Fibroblast of skin of right biceps (primary cell): ENCODE measurements at regions not wholly inside any gene's neighbourhood (a gene's known extent, or its start where the extent isn't known, plus 50 kb on each side); places are given as distances from the start of the nearest gene placed in this dataset.

ENCODE experiments used
- DNase-seq: peaks from one replicate; pipeline ENCODE4 v3.0.0-alpha.2; 2013

DNA sequence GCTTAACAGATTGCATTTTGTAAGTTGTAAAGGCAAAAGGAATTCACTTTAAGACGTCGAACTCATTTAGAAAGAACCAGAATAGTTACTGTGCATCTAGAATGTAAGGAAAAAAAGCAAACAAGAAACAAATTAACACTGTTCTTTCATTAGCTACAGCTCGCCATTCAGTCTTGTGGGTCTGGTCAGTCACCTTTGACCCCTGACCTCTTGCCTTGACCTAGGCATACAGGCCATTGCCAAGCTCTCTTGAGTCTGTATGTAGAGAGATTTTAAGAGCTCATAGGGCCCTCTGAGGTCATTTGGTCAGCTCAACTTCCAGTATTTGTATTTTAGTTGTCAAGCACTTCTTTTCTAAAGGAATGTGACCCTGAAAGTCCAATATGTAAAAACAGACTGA, 318.7 kb downstream of the DHX35 start:
- DNase-seq: no peak

DNA sequence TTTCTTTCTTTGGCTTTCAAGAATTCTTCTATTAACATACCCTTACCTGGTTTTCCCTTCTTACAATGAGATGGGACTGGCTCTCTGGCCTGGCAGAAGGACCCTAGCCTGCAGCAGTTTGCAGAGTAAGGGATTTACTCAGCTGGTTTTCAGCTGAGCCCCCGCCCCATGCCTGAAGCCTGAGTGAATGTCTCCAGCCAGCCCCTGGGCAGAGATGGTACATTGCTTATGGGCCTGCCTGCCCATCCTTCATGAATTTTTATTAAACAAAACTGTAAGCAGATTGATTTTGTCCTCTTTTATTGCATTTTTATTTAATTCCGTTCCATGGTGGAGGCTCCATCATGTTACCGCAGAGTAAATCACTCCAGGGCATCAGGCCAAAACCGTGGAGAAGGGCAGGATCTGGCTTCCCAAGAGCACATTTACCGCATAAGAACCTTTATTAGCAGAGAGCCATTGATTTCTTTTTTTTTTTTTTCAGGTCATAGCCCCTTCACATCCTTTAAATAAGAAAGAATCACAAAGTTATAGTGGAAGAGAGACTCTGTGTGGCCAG, 316.2 kb downstream of the DHX35 start:
- DNase-seq: no peak

GRCh38 chr20:39277185-39277584, 315.0 kb downstream of the DHX35 start:
- DNase-seq: no peak

- no peak for DNase-seq
Measured at GRCh38 chr20:39270837-39271604, 308.9 kb downstream of the DHX35 start.

- DNase-seq: no peak
Measured at GRCh38 chr20:39269493-39270217, 307.5 kb downstream of the DHX35 start.

DNA sequence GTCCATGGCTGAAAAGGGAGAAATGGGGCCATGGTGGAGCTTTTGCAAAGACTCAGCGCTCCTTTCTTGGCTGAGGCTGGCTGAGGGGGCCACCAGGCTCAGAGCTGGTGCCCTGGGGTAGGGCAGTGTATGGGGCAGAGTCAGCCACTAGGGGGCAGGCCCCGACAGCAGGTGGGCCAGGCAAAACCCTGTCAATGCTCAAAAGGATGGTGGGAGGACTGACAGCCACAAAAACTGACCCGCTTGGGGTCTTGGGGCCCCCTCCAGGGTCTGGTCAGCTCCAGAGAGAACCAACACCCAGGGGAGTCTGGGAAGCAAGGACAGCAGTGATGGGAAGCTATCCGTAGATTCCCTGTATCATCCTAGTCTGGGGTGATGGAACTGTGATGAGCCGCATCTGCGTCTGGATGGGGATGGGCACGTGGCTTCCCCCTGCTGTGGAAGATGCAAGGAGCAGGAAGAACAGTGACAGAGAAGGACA, 306.9 kb downstream of the DHX35 start:
- DNase-seq: peak; percentile 20

- DNase-seq: no peak
Measured at GRCh38 chr20:39268491-39268951, 306.4 kb downstream of the DHX35 start.

GRCh38 chr20:39266989-39267388, 304.8 kb downstream of the DHX35 start:
- DNase-seq: no peak

- peak; percentile 76 for DNase-seq
Measured at GRCh38 chr20:39264506-39265172, 302.5 kb downstream of the DHX35 start.

DNA sequence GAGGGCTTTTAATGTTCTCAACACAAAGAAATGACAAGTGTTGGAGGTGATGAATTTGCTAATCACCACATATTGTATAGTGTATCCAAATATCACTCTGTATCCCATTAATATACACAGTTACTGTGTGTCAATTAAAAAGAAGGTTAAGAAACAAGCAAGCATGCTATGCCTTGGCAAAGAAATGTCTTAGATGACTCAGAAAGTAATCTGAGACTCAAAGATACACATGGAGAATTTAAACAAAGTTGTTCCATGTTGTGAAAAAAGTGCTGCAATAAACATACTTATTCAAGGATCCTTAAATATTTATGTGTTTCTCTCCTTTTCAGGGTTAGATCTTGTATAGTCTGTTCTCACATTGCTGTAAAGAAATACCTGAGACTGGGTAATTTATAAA, 300.9 kb downstream of the DHX35 start:
- no peak for DNase-seq

- no peak for DNase-seq
Measured at GRCh38 chr20:39259808-39260207, 297.7 kb downstream of the DHX35 start.

- no peak for DNase-seq
Measured at GRCh38 chr20:39259010-39259803, 297.1 kb downstream of the DHX35 start.

- DNase-seq: no peak
Measured at GRCh38 chr20:39258253-39258652, 296.1 kb downstream of the DHX35 start.

- no peak for DNase-seq
Measured at GRCh38 chr20:39253051-39253755, 291.1 kb downstream of the DHX35 start.

GRCh38 chr20:39252035-39252434, 289.9 kb downstream of the DHX35 start:
- no peak for DNase-seq

DNA sequence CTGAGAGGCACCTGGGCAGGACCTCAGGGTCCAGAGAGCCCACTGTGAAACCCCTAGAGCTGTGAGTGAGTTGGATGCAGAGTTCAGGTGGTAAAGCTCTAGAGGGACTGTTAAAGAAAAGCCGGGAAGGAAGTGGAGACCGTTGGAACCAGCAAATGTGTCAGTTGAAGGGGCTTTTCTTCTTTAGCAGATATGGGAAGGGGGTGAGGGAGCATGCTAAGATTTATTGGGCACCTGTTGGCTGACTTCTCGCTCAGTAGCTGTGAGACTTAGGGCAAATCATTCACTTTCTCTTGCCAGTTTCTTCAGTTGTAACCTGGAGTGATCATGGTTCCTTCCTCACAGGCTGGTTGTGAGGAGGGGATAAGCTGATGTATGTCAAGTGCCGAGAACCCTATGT, 287.7 kb downstream of the DHX35 start:
- no peak for DNase-seq

DNA sequence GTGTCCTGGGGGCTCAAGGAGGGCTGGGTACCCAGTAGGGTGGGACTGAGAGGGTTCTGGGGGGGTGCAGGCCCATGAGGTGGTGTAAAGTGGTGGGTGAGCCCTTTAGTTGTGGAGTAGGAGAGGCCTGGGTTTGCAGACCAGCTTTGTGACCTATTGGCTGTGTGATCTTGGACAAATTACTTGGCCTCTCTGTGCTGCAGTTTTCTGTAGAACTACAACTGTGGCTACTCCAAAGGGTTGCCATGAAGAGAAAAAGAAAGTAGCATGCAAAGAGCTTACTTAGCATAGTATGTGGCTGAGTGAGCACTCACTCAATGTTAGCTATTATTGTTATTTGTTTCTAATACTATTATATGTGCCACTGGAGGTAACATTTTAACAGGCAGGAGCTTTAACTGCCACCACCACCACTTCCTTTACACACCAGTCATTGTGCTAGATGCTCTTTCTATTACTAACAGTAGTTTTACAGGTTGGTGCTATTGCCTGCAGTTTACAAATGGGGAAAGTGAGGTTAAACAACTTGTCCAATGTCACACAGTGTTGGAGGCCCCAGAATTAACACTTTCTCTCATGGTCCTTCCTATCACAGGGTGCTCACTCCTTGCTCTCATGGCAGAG, 286.8 kb downstream of the DHX35 start:
- DNase-seq: no peak

DNA sequence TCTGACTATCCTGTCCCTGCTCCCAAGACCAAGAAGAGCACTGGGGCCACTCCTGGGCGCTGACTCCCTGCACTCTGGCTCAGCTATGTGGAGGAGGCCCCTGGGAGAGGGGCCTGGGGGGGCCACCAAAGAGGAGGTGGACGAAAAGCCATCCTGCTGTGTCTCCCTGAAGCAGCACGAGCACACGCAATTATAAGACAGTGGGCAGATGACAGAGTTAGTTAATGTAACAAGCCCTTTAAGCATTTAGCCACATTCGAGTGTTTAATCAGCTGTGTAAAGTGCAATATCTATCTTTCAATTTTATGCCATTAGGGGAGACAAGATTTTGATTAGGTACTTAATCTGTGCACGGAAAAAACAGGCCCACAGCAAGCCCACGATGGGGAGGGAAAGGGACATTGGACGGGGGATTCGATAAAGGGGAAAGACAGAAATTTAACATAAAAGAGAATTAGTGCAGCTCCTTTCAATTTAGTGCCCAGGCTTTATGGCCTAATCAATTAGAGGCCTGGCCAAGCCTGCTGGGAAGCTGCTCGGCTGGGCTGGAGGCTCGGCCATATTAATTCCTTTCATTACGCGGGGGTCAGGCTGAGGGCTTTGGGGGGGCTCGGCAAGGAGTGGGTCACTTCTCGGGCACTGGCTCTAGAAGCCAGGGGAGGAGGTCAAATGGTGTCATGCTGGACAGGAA, 286.2 kb downstream of the DHX35 start:
- DNase-seq: no peak

DNA sequence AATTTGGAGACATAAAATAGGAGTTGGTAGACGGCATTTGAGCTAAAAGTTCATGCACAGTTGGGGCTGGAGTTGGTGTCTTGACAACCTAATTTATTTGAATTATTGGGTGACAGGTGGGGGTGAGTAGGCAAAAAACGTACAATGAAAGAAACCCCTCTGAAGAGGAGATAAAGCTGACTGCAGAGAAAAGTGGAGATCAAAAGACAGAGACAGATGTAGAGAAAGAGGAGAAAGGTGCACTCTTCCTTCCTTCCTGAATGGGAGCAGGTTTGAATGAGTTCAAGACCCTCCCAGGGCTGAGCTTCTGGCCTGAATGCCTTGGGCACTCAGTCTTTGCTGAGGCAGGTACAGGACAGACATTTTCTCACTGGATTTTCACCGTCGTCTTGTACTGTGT, 284.3 kb downstream of the DHX35 start:
- DNase-seq: no peak

DNA sequence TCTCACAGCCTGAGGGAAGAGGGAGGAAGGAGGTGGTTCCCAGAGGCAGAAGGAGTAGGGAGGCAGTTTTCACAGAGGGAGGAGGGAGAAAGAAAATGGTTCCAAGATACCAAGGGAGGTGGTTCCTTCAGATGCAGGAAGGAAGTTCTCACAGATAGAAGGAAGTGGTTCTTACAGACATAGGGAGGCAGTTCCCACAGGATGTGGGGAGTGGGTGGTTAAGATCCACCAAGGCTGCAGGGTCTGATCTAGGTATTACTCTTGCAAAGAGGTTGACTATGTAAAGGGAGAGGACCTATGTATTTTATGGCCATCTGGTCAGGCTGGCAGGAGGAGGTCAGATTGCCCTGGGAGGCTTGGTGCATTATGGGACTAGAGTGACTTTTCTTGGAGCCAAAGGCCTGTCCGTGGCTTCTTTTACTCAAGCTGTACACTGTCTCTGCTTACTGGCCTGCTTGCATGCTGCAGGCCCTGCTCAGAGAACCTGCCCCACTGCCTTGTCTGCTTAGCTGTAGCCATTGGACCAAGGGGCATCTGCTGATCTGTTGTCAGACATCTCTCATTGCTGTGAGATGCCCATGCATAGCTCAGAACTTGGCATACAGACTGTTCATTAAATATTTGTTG, 283.7 kb downstream of the DHX35 start:
- DNase-seq: no peak
